SU-DHL-6 (cell line): ENCODE measurements at regions not wholly inside any gene's neighbourhood (a gene's known extent, or its start where the extent isn't known, plus 50 kb on each side); places are given as distances from the start of the nearest gene placed in this dataset.

Experiments used
- EZH2phosphoT487 ChIP-seq: fragments of 200-600 bp; sonication (generic), shearing (Covaris generic); conservative IDR thresholded peaks from 2 replicates; pipeline ENCODE4 v1.6.1; 2018; ENCODE audit warnings: mild to moderate bottlenecking, antibody characterized with exemption, low read length, moderate library complexity, mixed read lengths
- TF ChIP-seq, protein P1 (sequence below): fragments of 200-600 bp; sonication (generic); IDR thresholded peaks from one replicate; pipeline ENCODE4 v1.5.1; 2017; ENCODE audit warnings: antibody characterized with exemption, mild to moderate bottlenecking, low read length, moderate library complexity; ENCODE audit not compliant: insufficient read depth, poor library complexity, severe bottlenecking

DNA sequence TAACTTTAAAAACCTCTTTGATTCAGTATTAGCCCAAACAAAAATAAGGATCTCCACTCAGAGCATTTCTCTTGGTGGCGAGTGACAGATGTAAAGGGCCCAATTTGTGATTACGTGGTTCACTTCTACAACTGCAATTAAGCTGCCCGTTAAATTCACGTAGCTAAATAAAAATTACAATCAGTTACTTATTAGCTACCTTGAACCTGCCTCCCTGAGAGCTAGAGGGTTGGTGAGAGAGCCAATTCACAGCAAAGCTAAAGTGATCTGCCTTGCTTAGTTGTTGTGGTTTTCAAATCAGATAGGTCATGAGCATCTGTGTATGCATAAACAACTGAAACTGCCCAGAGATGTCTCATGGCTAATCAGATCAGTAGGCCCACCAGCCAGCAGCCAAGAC, 156.7 kb downstream of the RNF152 start:
- TF ChIP-seq, protein P1, sequence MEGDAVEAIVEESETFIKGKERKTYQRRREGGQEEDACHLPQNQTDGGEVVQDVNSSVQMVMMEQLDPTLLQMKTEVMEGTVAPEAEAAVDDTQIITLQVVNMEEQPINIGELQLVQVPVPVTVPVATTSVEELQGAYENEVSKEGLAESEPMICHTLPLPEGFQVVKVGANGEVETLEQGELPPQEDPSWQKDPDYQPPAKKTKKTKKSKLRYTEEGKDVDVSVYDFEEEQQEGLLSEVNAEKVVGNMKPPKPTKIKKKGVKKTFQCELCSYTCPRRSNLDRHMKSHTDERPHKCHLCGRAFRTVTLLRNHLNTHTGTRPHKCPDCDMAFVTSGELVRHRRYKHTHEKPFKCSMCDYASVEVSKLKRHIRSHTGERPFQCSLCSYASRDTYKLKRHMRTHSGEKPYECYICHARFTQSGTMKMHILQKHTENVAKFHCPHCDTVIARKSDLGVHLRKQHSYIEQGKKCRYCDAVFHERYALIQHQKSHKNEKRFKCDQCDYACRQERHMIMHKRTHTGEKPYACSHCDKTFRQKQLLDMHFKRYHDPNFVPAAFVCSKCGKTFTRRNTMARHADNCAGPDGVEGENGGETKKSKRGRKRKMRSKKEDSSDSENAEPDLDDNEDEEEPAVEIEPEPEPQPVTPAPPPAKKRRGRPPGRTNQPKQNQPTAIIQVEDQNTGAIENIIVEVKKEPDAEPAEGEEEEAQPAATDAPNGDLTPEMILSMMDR: no peak
- TF ChIP-seq EZH2phosphoT487: no peak
